ENCODE measurements at regions not wholly inside any gene's neighbourhood (a gene's known extent, or its start where the extent isn't known, plus 50 kb on each side); places are given as distances from the start of the nearest gene placed in this dataset.

GRCh38 chr1:191788551-191788950 lies 369.7 kb upstream of the RGS18 start:
- TF ChIP-seq CTCF (IDR thresholded peaks at IDR 0.05; ENCODE audit: poor library complexity) (no peak), EZH2phosphoT487 (IDR thresholded peaks at IDR 0.05; ENCODE audit: low read depth, severe bottlenecking, unreplicated experiment) (no peak), EZH2 (IDR thresholded peaks at IDR 0.05; ENCODE audit: borderline replicate concordance) (no peak)
